H1 (cell line): ENCODE measurements at regions not wholly inside any gene's neighbourhood (a gene's known extent, or its start where the extent isn't known, plus 50 kb on each side); places are given as distances from the start of the nearest gene placed in this dataset.

ENCODE experiments used
- CTCF ChIA-PET: fragments of 300-600 bp; sonication (Branson Sonifier 250); formaldehyde crosslinking; loops from one replicate; lab custom pipeline; 2021; ENCODE audit not compliant: partially characterized antibody; lab: Charles Lee
- POLR2A ChIA-PET: fragments of 300-600 bp; sonication (Branson Sonifier 250); formaldehyde crosslinking; loops from one replicate; lab custom pipeline; 2021; ENCODE audit warnings: inconsistent platforms; ENCODE audit not compliant: partially characterized antibody; lab: Charles Lee
- DNase-seq, 2 experiments: peaks; one replicate each; pipeline versions ENCODE4 v3.0.0 to v3.0.0-alpha.2; 2010 to 2022; ENCODE audit warnings: low spot score in 2 of 2, low read depth in 1 of 2, mixed read lengths in 1 of 2
- FAIRE-seq: peaks from 2 replicates; lab custom pipeline; 2011; peaks lifted over from hg19 to GRCh38; lab: Jason Lieb, UNC
- H2AFZ ChIP-seq: 2 replicates; pipeline ENCODE4 v1.8.1; 2012; ENCODE audit warnings: low read length, inconsistent platforms
- H2AK5ac ChIP-seq: 2 replicates; pipeline ENCODE4 v1.6.1; 2013; ENCODE audit warnings: low read depth, low read length
- H2BK120ac ChIP-seq: replicated peaks from 2 replicates; pipeline ENCODE3; 2013; ENCODE audit warnings: low read depth, low read length, inconsistent platforms
- H2BK12ac ChIP-seq: 2 replicates; pipeline ENCODE4 v1.6.1; 2013; ENCODE audit warnings: low read depth, low read length
- H2BK15ac ChIP-seq: 2 replicates; pipeline ENCODE4 v1.6.1; 2013; ENCODE audit warnings: low read length
- H2BK20ac ChIP-seq: 2 replicates; pipeline ENCODE4 v1.6.1; 2013; ENCODE audit warnings: low read length
- H2BK5ac ChIP-seq: 2 replicates; pipeline ENCODE4 v1.6.1; 2013; ENCODE audit warnings: low read depth, low read length
- H3K14ac ChIP-seq: 2 replicates; pipeline ENCODE4 v1.6.1; 2013; ENCODE audit warnings: inconsistent platforms; ENCODE audit not compliant: insufficient read length
- H3K18ac ChIP-seq: 2 replicates; pipeline ENCODE4 v1.6.1; 2013; ENCODE audit warnings: low read length; ENCODE audit errors: extremely low read depth
- H3K23ac ChIP-seq: 2 replicates; pipeline ENCODE4 v1.6.1; 2013; ENCODE audit warnings: inconsistent platforms; ENCODE audit not compliant: insufficient read length
- H3K23me2 ChIP-seq: 2 replicates; pipeline ENCODE4 v1.6.1; 2013; ENCODE audit warnings: low read depth, low read length
- H3K27ac ChIP-seq: 2 replicates; pipeline ENCODE4 v1.6.1; 2011; ENCODE audit warnings: low read depth, low read length, inconsistent platforms
- H3K27me3 ChIP-seq, 4 experiments: replicated peaks in 1 of 4; 1 replicate in 1 of 4; 2 replicates in 3 of 4; pipeline versions ENCODE4 v1.6.1 to v1.8.1; 2011 to 2013; ENCODE audit warnings: low read length in 3 of 4, mild to moderate bottlenecking in 3 of 4, inconsistent platforms in 2 of 4, mixed read lengths in 2 of 4, moderate library complexity in 1 of 4; ENCODE audit not compliant: control insufficient read depth in 3 of 4, insufficient read depth in 3 of 4; ENCODE audit errors: extremely low read depth in 1 of 4
- H3K36me3 ChIP-seq, 4 experiments: 2 replicates each; pipeline versions ENCODE4 v1.6.1 to v1.8.1; 2011 to 2013; ENCODE audit warnings: mild to moderate bottlenecking in 4 of 4, low read length in 3 of 4, moderate library complexity in 2 of 4, control low read depth in 1 of 4, inconsistent platforms in 1 of 4; ENCODE audit not compliant: insufficient read depth in 4 of 4, control insufficient read depth in 2 of 4
- H3K4ac ChIP-seq: replicated peaks from 2 replicates; pipeline ENCODE3; 2013; ENCODE audit warnings: low read length, low read depth, mixed read lengths, inconsistent platforms; ENCODE audit not compliant: insufficient read length
- H3K4me1 ChIP-seq, 4 experiments: replicated peaks in 1 of 4; 1 replicate in 1 of 4; 2 replicates in 3 of 4; pipeline versions ENCODE4 v1.6.1 to v1.8.1; 2011 to 2013; ENCODE audit warnings: low read length in 3 of 4, inconsistent platforms in 2 of 4, mixed read lengths in 1 of 4; ENCODE audit not compliant: insufficient read depth in 4 of 4, control insufficient read depth in 3 of 4
- H3K4me2 ChIP-seq, 2 experiments: 2 replicates each; pipeline versions ENCODE4 v1.6.1 to v1.8.1; 2011 to 2013; ENCODE audit warnings: low read depth in 2 of 2, low read length in 2 of 2, control low read depth in 1 of 2, inconsistent platforms in 1 of 2, mild to moderate bottlenecking in 1 of 2; ENCODE audit not compliant: insufficient read depth in 1 of 2
- H3K4me3 ChIP-seq, 4 experiments: fragments of 200-600, 300-600 bp in 1 of 4; sonication (generic), shearing (Covaris generic), sonication (Bioruptor Twin) in 1 of 4; 2 replicates each; pipeline versions ENCODE4 v1.5.1 to v1.8.1; 2011 to 2016; ENCODE audit warnings: low read length in 4 of 4, low read depth in 3 of 4, control low read depth in 2 of 4, inconsistent platforms in 2 of 4, mild to moderate bottlenecking in 2 of 4, mixed read lengths in 1 of 4, moderate library complexity in 1 of 4; ENCODE audit not compliant: insufficient read depth in 2 of 4; ENCODE audit errors: extremely low read depth in 1 of 4
- H3K56ac ChIP-seq: replicated peaks from 2 replicates; pipeline ENCODE3; 2013; ENCODE audit warnings: low read depth, mild to moderate bottlenecking, mixed read lengths, low read length, inconsistent platforms; ENCODE audit not compliant: insufficient read length
- H3K79me1 ChIP-seq: 2 replicates; pipeline ENCODE4 v1.6.1; 2013; ENCODE audit warnings: low read depth, low read length, control low read depth
- H3K79me2 ChIP-seq, 2 experiments: 2 replicates each; pipeline versions ENCODE4 v1.6.1 to v1.8.1; 2012 to 2013; ENCODE audit warnings: low read length in 2 of 2, mild to moderate bottlenecking in 2 of 2, inconsistent platforms in 1 of 2; ENCODE audit not compliant: insufficient read depth in 2 of 2, control insufficient read depth in 1 of 2
- H3K9ac ChIP-seq, 4 experiments: replicated peaks in 1 of 4; 1 replicate in 1 of 4; 2 replicates in 3 of 4; pipeline versions ENCODE4 v1.6.1 to v1.8.1; 2011 to 2013; ENCODE audit warnings: low read depth in 3 of 4, low read length in 3 of 4, control low read depth in 2 of 4, mild to moderate bottlenecking in 2 of 4, moderate library complexity in 2 of 4, inconsistent platforms in 1 of 4; ENCODE audit errors: extremely low read depth in 1 of 4
- H3K9me3 ChIP-seq, 2 experiments: 2 replicates each; pipeline versions ENCODE4 v1.6.1 to v1.8.1; 2012 to 2013; ENCODE audit warnings: mild to moderate bottlenecking in 2 of 2, moderate library complexity in 2 of 2, control low read depth in 1 of 2, inconsistent platforms in 1 of 2, low read depth in 1 of 2, low read length in 1 of 2, mixed read lengths in 1 of 2; ENCODE audit not compliant: insufficient read depth in 2 of 2
- H4K20me1 ChIP-seq, 2 experiments: replicated peaks in 1 of 2; 2 replicates each; pipeline versions ENCODE3 to v1.8.1; 2011 to 2013; ENCODE audit warnings: inconsistent platforms in 2 of 2, low read length in 2 of 2, mild to moderate bottlenecking in 1 of 2; ENCODE audit not compliant: insufficient read depth in 2 of 2, control insufficient read depth in 1 of 2
- H4K5ac ChIP-seq: 2 replicates; pipeline ENCODE4 v1.6.1; 2013; ENCODE audit warnings: low read length, low read depth, mixed read lengths, inconsistent platforms; ENCODE audit not compliant: insufficient read length
- H4K8ac ChIP-seq: 2 replicates; pipeline ENCODE4 v1.8.0; 2013; ENCODE audit warnings: mild to moderate bottlenecking, moderate library complexity, low read length, inconsistent platforms; ENCODE audit not compliant: insufficient read depth; ENCODE audit errors: extremely low read depth
- H4K91ac ChIP-seq: replicated peaks from 2 replicates; pipeline ENCODE3; 2013; ENCODE audit warnings: low read length, mixed read lengths, inconsistent platforms; ENCODE audit not compliant: insufficient read length
- EZH2 ChIP-seq: fragments of 200-600 bp; sonication (generic); IDR thresholded peaks from 2 replicates; pipeline ENCODE4 v1.7.1; 2012; ENCODE audit warnings: low read depth, mild to moderate bottlenecking, moderate library complexity, low read length, inconsistent platforms; ENCODE audit not compliant: severe bottlenecking
- RAD21 ChIP-seq, 2 experiments: IDR thresholded peaks in 1 of 2; conservative IDR thresholded peaks in 1 of 2; 2 replicates each; pipeline ENCODE4 v1.6.1; 2011; ENCODE audit warnings: low read depth in 2 of 2, low read length in 2 of 2, improper control_type of control experiment in 1 of 2, inconsistent platforms in 1 of 2, mild to moderate bottlenecking in 1 of 2, moderate library complexity in 1 of 2
- WGBS, 2 experiments: shearing (Covaris generic) in 1 of 2; methylation state at CpG; one replicate each; pipeline versions ENCODE4 v1.1.6 to v1.1.7; 2013 to 2015; ENCODE audit warnings: low lambda C conversion rate in 2 of 2, mixed read lengths in 2 of 2, inconsistent platforms in 1 of 2, low coverage in 1 of 2, missing lambda C conversion rate in 1 of 2; ENCODE audit not compliant: insufficient replicate concordance in 2 of 2, insufficient coverage in 1 of 2, insufficient read length in 1 of 2; ENCODE audit errors: extremely low coverage in 1 of 2, missing lambda C conversion rate in 1 of 2; 5-methylcytosine and 5-hydroxymethylcytosine counted together
- TF ChIP-seq, protein P1 (sequence below), 3 experiments: IDR thresholded peaks; 1 replicate in 2 of 3; 2 replicates in 1 of 3; pipeline versions ENCODE4 v1.5.1 to v1.6.1; 2011; ENCODE audit warnings: low read length in 3 of 3, mild to moderate bottlenecking in 3 of 3, inconsistent platforms in 2 of 3, low read depth in 1 of 3, moderate library complexity in 1 of 3; ENCODE audit not compliant: insufficient read depth in 1 of 3; ENCODE audit errors: control extremely low read depth in 1 of 3

DNA sequence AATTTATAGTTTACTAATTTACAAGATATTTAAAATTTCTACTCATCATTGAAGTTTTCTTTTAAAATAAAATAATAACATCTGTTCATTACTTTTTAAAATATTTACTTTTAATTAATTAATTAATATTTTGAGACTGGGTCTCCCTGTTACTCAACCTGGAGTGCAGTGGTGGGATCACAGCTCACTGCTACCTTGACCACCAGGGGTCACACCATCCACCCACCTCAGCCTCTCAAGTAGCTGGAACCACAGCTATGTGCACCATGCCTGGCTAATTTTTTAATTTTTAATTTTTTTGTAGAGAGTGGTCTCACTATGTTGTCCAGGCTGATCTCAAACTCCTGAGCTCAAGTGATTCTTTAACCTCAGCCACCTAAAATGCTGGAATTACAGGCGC lies 1013.6 kb downstream of the CDH9 start:
- Histone ChIP-seq H4K5ac (no peak overlapping the region), H3K56ac (no peak overlapping the region), H3K23ac (no peak overlapping the region), H2AK5ac (no peak overlapping the region), H2AFZ (no peak overlapping the region), H3K14ac (no peak overlapping the region), H4K20me1 (no peaks in the 10 kb centered on the region), H3K23me2 (no peaks in the 10 kb centered on the region), H3K4me3 (no peak overlapping the region), H3K18ac (no peak overlapping the region), H2BK5ac (no peak overlapping the region), H4K8ac (no peak overlapping the region), H3K79me2 (no peaks in the 10 kb centered on the region), H3K36me3 (no peaks in the 10 kb centered on the region), H3K27ac (no peak overlapping the region), H2BK20ac (no peak overlapping the region), H2BK12ac (no peak overlapping the region), H2BK15ac (no peak overlapping the region), H3K4ac (no peak overlapping the region), H3K27me3 (no peaks in the 10 kb centered on the region), H3K79me1 (no peaks in the 10 kb centered on the region), H3K4me1 (no peaks in the 10 kb centered on the region), H4K91ac (no peak overlapping the region), H3K4me2 (no peak overlapping the region)
- 86% methylated on average over 1 of the region's 1 CpG; no CpG with 5 or more reads in 1 of the 2 experiments for WGBS, 2 experiments
- ChIA-PET CTCF (interaction anchor here (0.5 to 1.4 kb wide), 15 partner anchors 10 to 1833 kb away, joined by 3 to 6 read pairs (median 3); no protein-coding TSS in a partner anchor), POLR2A (no interaction called here)
- DNase-seq = peak; percentile 10 to 54
- FAIRE-seq = no peak
- TF ChIP-seq EZH2 = no peak
- TF ChIP-seq, protein P1, sequence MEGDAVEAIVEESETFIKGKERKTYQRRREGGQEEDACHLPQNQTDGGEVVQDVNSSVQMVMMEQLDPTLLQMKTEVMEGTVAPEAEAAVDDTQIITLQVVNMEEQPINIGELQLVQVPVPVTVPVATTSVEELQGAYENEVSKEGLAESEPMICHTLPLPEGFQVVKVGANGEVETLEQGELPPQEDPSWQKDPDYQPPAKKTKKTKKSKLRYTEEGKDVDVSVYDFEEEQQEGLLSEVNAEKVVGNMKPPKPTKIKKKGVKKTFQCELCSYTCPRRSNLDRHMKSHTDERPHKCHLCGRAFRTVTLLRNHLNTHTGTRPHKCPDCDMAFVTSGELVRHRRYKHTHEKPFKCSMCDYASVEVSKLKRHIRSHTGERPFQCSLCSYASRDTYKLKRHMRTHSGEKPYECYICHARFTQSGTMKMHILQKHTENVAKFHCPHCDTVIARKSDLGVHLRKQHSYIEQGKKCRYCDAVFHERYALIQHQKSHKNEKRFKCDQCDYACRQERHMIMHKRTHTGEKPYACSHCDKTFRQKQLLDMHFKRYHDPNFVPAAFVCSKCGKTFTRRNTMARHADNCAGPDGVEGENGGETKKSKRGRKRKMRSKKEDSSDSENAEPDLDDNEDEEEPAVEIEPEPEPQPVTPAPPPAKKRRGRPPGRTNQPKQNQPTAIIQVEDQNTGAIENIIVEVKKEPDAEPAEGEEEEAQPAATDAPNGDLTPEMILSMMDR (IDR thresholded peaks at IDR 0.05; ENCODE audit: control extremely low read depth in 1 of 3, insufficient read depth in 1 of 3, low read depth in 1 of 3, low read length in 3 of 3) = peak; percentile 53 to 75 (median 66)
- peak; percentile 69 to 74 for TF ChIP-seq RAD21 (IDR thresholded peaks at IDR 0.05 in 1 of 2, conservative IDR thresholded peaks at IDR 0.05 in 1 of 2; ENCODE audit: low read depth in 2 of 2, low read length in 2 of 2)
- TF ChIP-seq, all 59 proteins: peak for 2
- H3K9ac ChIP-seq = no peak overlapping the region
- no peak overlapping the region for H2BK120ac ChIP-seq
- no peaks in the 10 kb centered on the region for H3K9me3 ChIP-seq
